PC-3 (cell line): ENCODE measurements at regions not wholly inside any gene's neighbourhood (a gene's known extent, or its start where the extent isn't known, plus 50 kb on each side); places are given as distances from the start of the nearest gene placed in this dataset.

ENCODE experiments used
- ATAC-seq: fragments of 200-7000 bp; cut with Tn5 transposase; 2 replicates; pipeline ENCODE4 v1.9.1; 2020; ENCODE audit warnings: mild to moderate bottlenecking, moderate library complexity
- BruUV-seq: library from RNA; stranded (reverse); fragments of 400-500 nt; replicated peaks from 2 replicates; lab custom pipeline; 2021; lab: Mats Ljungman, UMichigan
- CTCF ChIA-PET: fragments of 300-600 bp; sonication (Branson Sonifier 250); formaldehyde crosslinking; loops from one replicate; lab custom pipeline; 2022; ENCODE audit warnings: antibody characterized with exemption; lab: Charles Lee
- POLR2A ChIA-PET: fragments of 300-600 bp; sonication (Branson Sonifier 250); formaldehyde crosslinking; loops from one replicate; lab custom pipeline; 2022; ENCODE audit warnings: antibody characterized with exemption; ENCODE audit not compliant: unreplicated experiment; lab: Charles Lee
- DNase-seq: peaks from one replicate; pipeline ENCODE4 v3.0.0-alpha.2; 2015
- H2AFZ ChIP-seq: fragments of 300-600 bp; sonication (generic); 2 replicates; pipeline ENCODE4 v1.6.0; 2016; ENCODE audit warnings: antibody characterized with exemption, low read length
- H3F3A ChIP-seq: fragments of 300-600 bp; sonication (generic); one replicate; pipeline ENCODE4 v1.6.0; 2017; ENCODE audit warnings: antibody characterized with exemption, low read length, control low read depth, mild to moderate bottlenecking; ENCODE audit not compliant: unreplicated experiment
- H3K27ac ChIP-seq: fragments of 300-600 bp; sonication (generic); 2 replicates; pipeline ENCODE4 v1.5.1; 2016; ENCODE audit warnings: mild to moderate bottlenecking, low read length
- H3K27me3 ChIP-seq: fragments of 300-600 bp; sonication (generic); 2 replicates; pipeline ENCODE4 v1.6.1; 2016; ENCODE audit warnings: low read length, mixed read lengths
- H3K36me3 ChIP-seq: fragments of 300-600 bp; sonication (generic); 2 replicates; pipeline ENCODE4 v1.6.1; 2016; ENCODE audit warnings: low read depth, mixed run types, low read length, mixed read lengths
- H3K4me1 ChIP-seq: fragments of 300-600 bp; sonication (generic); 2 replicates; pipeline ENCODE4 v1.5.1; 2016; ENCODE audit warnings: low read length; ENCODE audit not compliant: insufficient read depth
- H3K4me2 ChIP-seq: fragments of 300-600 bp; sonication (generic); 2 replicates; pipeline ENCODE4 v1.6.0; 2016; ENCODE audit warnings: low read length
- H3K4me3 ChIP-seq: fragments of 300-600 bp; sonication (generic); 2 replicates; pipeline ENCODE4 v1.5.1; 2016; ENCODE audit warnings: mild to moderate bottlenecking, low read length, mixed read lengths
- H3K79me2 ChIP-seq: fragments of 300-600 bp; sonication (generic); 2 replicates; pipeline ENCODE4 v1.6.1; 2017; ENCODE audit warnings: low read length, mixed read lengths
- H3K9ac ChIP-seq: fragments of 300-600 bp; sonication (generic); 2 replicates; pipeline ENCODE4 v1.6.0; 2016; ENCODE audit warnings: mild to moderate bottlenecking, low read length
- H3K9me2 ChIP-seq: fragments of 300-600 bp; sonication (generic); replicated peaks from 2 replicates; pipeline ENCODE4 v1.6.1; 2016; ENCODE audit warnings: mixed run types, low read length, mixed read lengths
- H3K9me3 ChIP-seq: fragments of 300-600 bp; sonication (generic); 2 replicates; pipeline ENCODE4 v1.6.1; 2016; ENCODE audit warnings: low read length, mixed read lengths
- H4K20me1 ChIP-seq: fragments of 300-600 bp; sonication (generic); 2 replicates; pipeline ENCODE4 v1.6.1; 2016; ENCODE audit warnings: low read length, mixed read lengths
- CTCF ChIP-seq: fragments of 300-600 bp; sonication (generic); conservative IDR thresholded peaks from 2 replicates; pipeline ENCODE4 v1.5.1; 2017; ENCODE audit warnings: antibody characterized with exemption, low read depth, mild to moderate bottlenecking, low read length
- EZH2 ChIP-seq: fragments of 300-600 bp; sonication (generic); IDR thresholded peaks from one replicate; pipeline ENCODE4 v1.6.1; 2017; ENCODE audit warnings: antibody characterized with exemption, mild to moderate bottlenecking, low read length; ENCODE audit not compliant: unreplicated experiment
- EZH2phosphoT487 ChIP-seq: fragments of 300-600 bp; sonication (generic); IDR thresholded peaks from 2 replicates; pipeline ENCODE4 v1.6.1; 2018; ENCODE audit warnings: mild to moderate bottlenecking, antibody characterized with exemption, low read length, borderline replicate concordance
- intact Hi-C: fragments of 100-400 bp; cut with micrococcal nuclease; formaldehyde crosslinking; loops from 2 replicates; pipeline ENCODE4 v1.9.0; 2023

GRCh38 chr6:44699082-44699481 is 311.6 kb downstream of the CDC5L start:
- H4K20me1 ChIP-seq: no peaks in the 10 kb centered on the region
- DNase-seq: no peak
- no peak overlapping the region for H3K4me3 ChIP-seq
- BruUV-seq: no TSS peak
- H3K79me2 ChIP-seq: no peaks in the 10 kb centered on the region
- no peak overlapping the region for H3K27ac ChIP-seq
- H2AFZ ChIP-seq: no peak overlapping the region
- TF ChIP-seq CTCF (no peak), EZH2phosphoT487 (no peak), EZH2 (no peak)
- no peak for ATAC-seq
- CTCF ChIA-PET: no interaction called here
- POLR2A ChIA-PET: no interaction called here
- intact Hi-C loops: no loop called here
- no peaks in the 10 kb centered on the region for H3K27me3 ChIP-seq
- no peak overlapping the region for H3K9ac ChIP-seq
- peaks cover 5% of the 10 kb centered on the region; the same call in 1 of the 2 replicates for H3K4me1 ChIP-seq
- no peak overlapping the region for H3K4me2 ChIP-seq
- no peaks in the 10 kb centered on the region for H3K9me2 ChIP-seq
- H3K36me3 ChIP-seq: no peaks in the 10 kb centered on the region
- H3K9me3 ChIP-seq: no peaks in the 10 kb centered on the region
- no peaks in the 10 kb centered on the region for H3F3A ChIP-seq

GRCh38 chr6:44699851-44700250 is 312.3 kb downstream of the CDC5L start:
- Histone ChIP-seq H3K4me1 (peaks cover 5% of the 10 kb centered on the region; the same call in 1 of the 2 replicates), H3K9me2 (no peaks in the 10 kb centered on the region), H3K36me3 (no peaks in the 10 kb centered on the region), H3K27me3 (no peaks in the 10 kb centered on the region), H3K9ac (no peak overlapping the region), H3K4me3 (no peak overlapping the region), H3F3A (no peaks in the 10 kb centered on the region), H3K27ac (no peak overlapping the region), H3K79me2 (no peaks in the 10 kb centered on the region), H3K4me2 (no peak overlapping the region), H3K9me3 (no peaks in the 10 kb centered on the region), H4K20me1 (no peaks in the 10 kb centered on the region), H2AFZ (no peak overlapping the region)
- TF ChIP-seq EZH2 (no peak), EZH2phosphoT487 (no peak), CTCF (no peak)
- BruUV-seq: no TSS peak
- POLR2A ChIA-PET: interaction anchor here (0.5 kb wide), 1 partner anchor 31 kb away, joined by 6 read pairs; no protein-coding TSS in a partner anchor
- DNase-seq: no peak
- no peak for ATAC-seq
- intact Hi-C loops: no loop called here
- CTCF ChIA-PET: no interaction called here

- ATAC-seq (no peak), DNase-seq (no peak)
- ChIA-PET POLR2A (no interaction called here), CTCF (no interaction called here)
- H2AFZ ChIP-seq: no peak overlapping the region
- H3K9me3 ChIP-seq: no peaks in the 10 kb centered on the region
- H3K9me2 ChIP-seq: no peaks in the 10 kb centered on the region
- no peak overlapping the region for H3K4me2 ChIP-seq
- no peak for TF ChIP-seq EZH2
- no peak for TF ChIP-seq EZH2phosphoT487
- no peak for TF ChIP-seq CTCF
- H3K27me3 ChIP-seq: no peaks in the 10 kb centered on the region
- no peak overlapping the region for H3K4me3 ChIP-seq
- no TSS peak for BruUV-seq
- intact Hi-C loops: no loop called here
- H3K9ac ChIP-seq: no peak overlapping the region
- no peak overlapping the region for H3K27ac ChIP-seq
- H3K79me2 ChIP-seq: no peaks in the 10 kb centered on the region
- H3K36me3 ChIP-seq: no peaks in the 10 kb centered on the region
- peaks cover 5% of the 10 kb centered on the region; the same call in 1 of the 2 replicates for H3K4me1 ChIP-seq
- no peaks in the 10 kb centered on the region for H4K20me1 ChIP-seq
- no peaks in the 10 kb centered on the region for H3F3A ChIP-seq
These were observed 312.9 kb downstream of the CDC5L start for GRCh38 chr6:44700422-44700821.
